CD14-positive monocyte (primary cell): ENCODE measurements at regions not wholly inside any gene's neighbourhood (a gene's known extent, or its start where the extent isn't known, plus 50 kb on each side); places are given as distances from the start of the nearest gene placed in this dataset.

Source experiments
- DNase-seq, 3 donors: peaks; one replicate each; pipeline ENCODE4 v3.0.0-alpha.2; 2011 to 2022
- H2AFZ ChIP-seq: 2 replicates; pipeline ENCODE4 v1.6.0; 2012; ENCODE audit warnings: mild to moderate bottlenecking, low read depth, low read length, inconsistent platforms; ENCODE audit not compliant: insufficient read depth, poor library complexity, severe bottlenecking
- H3K27ac ChIP-seq, 2 donors: 1 replicate in 1 of 2; 2 replicates in 1 of 2; pipeline ENCODE4 v1.5.1; 2012 to 2013; ENCODE audit warnings: low read length in 2 of 2, control low read depth in 1 of 2, inconsistent platforms in 1 of 2, low read depth in 1 of 2, mild to moderate bottlenecking in 1 of 2
- H3K27me3 ChIP-seq, 2 donors: one replicate each; pipeline versions ENCODE4 v1.6.0 to v1.6.1; 2011 to 2013; ENCODE audit warnings: low read length in 2 of 2; ENCODE audit not compliant: control insufficient read depth in 2 of 2, insufficient read depth in 2 of 2
- H3K36me3 ChIP-seq, 2 donors: replicated peaks in 1 of 2; 1 replicate in 1 of 2; 2 replicates in 1 of 2; pipeline versions ENCODE4 v1.5.1 to v1.6.1; 2012 to 2013; ENCODE audit warnings: low read length in 2 of 2, control low read depth in 1 of 2, inconsistent platforms in 1 of 2, mild to moderate bottlenecking in 1 of 2; ENCODE audit not compliant: insufficient read depth in 2 of 2, control insufficient read depth in 1 of 2
- H3K4me1 ChIP-seq, 2 donors: 1 replicate in 1 of 2; 2 replicates in 1 of 2; pipeline versions ENCODE4 v1.5.1 to v1.6.1; 2012 to 2013; ENCODE audit warnings: low read length in 2 of 2, control low read depth in 1 of 2, inconsistent platforms in 1 of 2, mild to moderate bottlenecking in 1 of 2, moderate library complexity in 1 of 2; ENCODE audit not compliant: insufficient read depth in 2 of 2, control insufficient read depth in 1 of 2
- H3K4me2 ChIP-seq: replicated peaks from 2 replicates; pipeline ENCODE3; 2012; ENCODE audit warnings: low read length, moderate library complexity, mild to moderate bottlenecking; ENCODE audit not compliant: poor library complexity, severe bottlenecking; ENCODE audit errors: extremely low read depth
- H3K4me3 ChIP-seq, 3 experiments: fragments of 200-600 bp in 1 of 3; sonication (generic) in 1 of 3; replicated peaks in 1 of 3; 1 replicate in 2 of 3; 2 replicates in 1 of 3; pipeline ENCODE4 v1.5.1; 2011 to 2013; ENCODE audit warnings: low read length in 3 of 3, mild to moderate bottlenecking in 3 of 3, control low read depth in 2 of 3, low read depth in 2 of 3, inconsistent platforms in 1 of 3, moderate library complexity in 1 of 3
- H3K79me2 ChIP-seq: 2 replicates; pipeline ENCODE4 v1.6.0; 2012; ENCODE audit warnings: mild to moderate bottlenecking, control low read depth, inconsistent platforms, low read length, moderate library complexity; ENCODE audit not compliant: insufficient read depth
- H3K9ac ChIP-seq: 2 replicates; pipeline ENCODE4 v1.6.0; 2017; ENCODE audit warnings: low read length, mild to moderate bottlenecking; ENCODE audit not compliant: insufficient read depth, poor library complexity, severe bottlenecking
- H3K9me3 ChIP-seq, 2 donors: replicated peaks in 1 of 2; 1 replicate in 1 of 2; 2 replicates in 1 of 2; pipeline versions ENCODE4 v1.5.1 to v1.6.1; 2012 to 2013; ENCODE audit warnings: low read length in 2 of 2, control low read depth in 1 of 2; ENCODE audit not compliant: control insufficient read depth in 1 of 2, insufficient read depth in 1 of 2
- H4K20me1 ChIP-seq: 2 replicates; pipeline ENCODE4 v1.6.0; 2012; ENCODE audit warnings: mild to moderate bottlenecking, low read length, control low read depth, moderate library complexity; ENCODE audit not compliant: insufficient read depth
- H3K27ac Mint-ChIP-seq, 7 donors: one replicate each; pipeline ENCODE4 v1.8.0; 2020; ENCODE audit warnings: mild to moderate bottlenecking in 7 of 7, mixed read lengths in 7 of 7, moderate library complexity in 6 of 7, inconsistent platforms in 2 of 7
- H3K27me3 Mint-ChIP-seq, 3 donors: one replicate each; pipeline ENCODE4 v1.8.0; 2021 to 2022; ENCODE audit warnings: low read depth in 3 of 3, mild to moderate bottlenecking in 3 of 3, mixed read lengths in 3 of 3, moderate library complexity in 3 of 3, inconsistent platforms in 1 of 3
- H3K36me3 Mint-ChIP-seq, 2 donors: one replicate each; pipeline ENCODE4 v1.8.0; 2020; ENCODE audit warnings: mixed read lengths in 2 of 2, inconsistent platforms in 1 of 2, mild to moderate bottlenecking in 1 of 2
- H3K4me1 Mint-ChIP-seq: one replicate; pipeline ENCODE4 v1.8.0; 2020; ENCODE audit warnings: mild to moderate bottlenecking, mixed read lengths
- H3K4me3 Mint-ChIP-seq, 2 donors: one replicate each; pipeline ENCODE4 v1.8.0; 2020; ENCODE audit warnings: mild to moderate bottlenecking in 2 of 2, mixed read lengths in 2 of 2, moderate library complexity in 1 of 2
- H3K9me3 Mint-ChIP-seq, 7 donors: one replicate each; pipeline ENCODE4 v1.8.0; 2020 to 2022; ENCODE audit warnings: mixed read lengths in 7 of 7, mild to moderate bottlenecking in 6 of 7, moderate library complexity in 6 of 7, inconsistent platforms in 2 of 7
- WGBS: methylation state at CpG from one replicate; pipeline ENCODE4 v1.1.5; 2013; ENCODE audit warnings: missing lambda C conversion rate; ENCODE audit not compliant: insufficient coverage; 5-methylcytosine and 5-hydroxymethylcytosine counted together
- intact Hi-C, 2 donors: fragments of 100-400 bp; cut with micrococcal nuclease; formaldehyde crosslinking; loops; one replicate each; pipeline versions ENCODE4 v1.15.0 to v1.15.1; 2023
- TF ChIP-seq, protein P1 (sequence below): fragments of 200-600 bp; IDR thresholded peaks from one replicate; pipeline ENCODE4 v1.8.0; 2022; ENCODE audit warnings: antibody characterized with exemption, mild to moderate bottlenecking

DNA sequence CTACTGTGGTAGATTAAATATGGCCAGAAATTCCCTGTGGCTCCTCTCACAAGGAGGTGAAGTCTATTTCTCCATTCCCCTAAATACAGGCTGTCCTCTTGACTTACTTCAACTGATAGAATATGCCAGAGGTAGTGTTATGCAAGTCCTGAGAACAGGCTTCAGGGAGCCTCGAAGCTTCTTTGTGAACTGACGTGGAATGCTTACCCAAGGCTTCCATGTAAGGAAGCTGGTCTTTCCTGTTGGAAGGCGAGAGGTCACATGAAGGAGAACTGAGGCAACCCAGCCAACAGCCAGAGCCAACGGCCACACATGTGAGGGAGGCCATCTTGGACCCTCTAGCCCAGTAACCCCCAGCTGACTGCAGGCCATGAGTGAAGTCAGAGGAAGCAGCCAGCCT is 267.9 kb downstream of the MRTFB start:
- 86% methylated on average over 4 of the region's 4 CpGs for WGBS
- no peaks in the 10 kb centered on the region for H3K4me1 ChIP-seq
- no peak overlapping the region for H3K27ac ChIP-seq
- Mint-ChIP-seq H3K27me3 (peaks cover 12 to 17% (median 12%) of the 10 kb centered on the region in 3 donors), H3K27ac (no peak overlapping the region), H3K4me1 (no peaks in the 10 kb centered on the region), H3K4me3 (no peak overlapping the region), H3K36me3 (no peaks in the 10 kb centered on the region), H3K9me3 (peaks cover 4 to 20% (median 10%) of the 10 kb centered on the region in 7 donors)
- intact Hi-C loops: no loop called here
- TF ChIP-seq, protein P1, sequence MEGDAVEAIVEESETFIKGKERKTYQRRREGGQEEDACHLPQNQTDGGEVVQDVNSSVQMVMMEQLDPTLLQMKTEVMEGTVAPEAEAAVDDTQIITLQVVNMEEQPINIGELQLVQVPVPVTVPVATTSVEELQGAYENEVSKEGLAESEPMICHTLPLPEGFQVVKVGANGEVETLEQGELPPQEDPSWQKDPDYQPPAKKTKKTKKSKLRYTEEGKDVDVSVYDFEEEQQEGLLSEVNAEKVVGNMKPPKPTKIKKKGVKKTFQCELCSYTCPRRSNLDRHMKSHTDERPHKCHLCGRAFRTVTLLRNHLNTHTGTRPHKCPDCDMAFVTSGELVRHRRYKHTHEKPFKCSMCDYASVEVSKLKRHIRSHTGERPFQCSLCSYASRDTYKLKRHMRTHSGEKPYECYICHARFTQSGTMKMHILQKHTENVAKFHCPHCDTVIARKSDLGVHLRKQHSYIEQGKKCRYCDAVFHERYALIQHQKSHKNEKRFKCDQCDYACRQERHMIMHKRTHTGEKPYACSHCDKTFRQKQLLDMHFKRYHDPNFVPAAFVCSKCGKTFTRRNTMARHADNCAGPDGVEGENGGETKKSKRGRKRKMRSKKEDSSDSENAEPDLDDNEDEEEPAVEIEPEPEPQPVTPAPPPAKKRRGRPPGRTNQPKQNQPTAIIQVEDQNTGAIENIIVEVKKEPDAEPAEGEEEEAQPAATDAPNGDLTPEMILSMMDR: no peak
- H3K4me2 ChIP-seq: no peak overlapping the region
- no peaks in the 10 kb centered on the region for H3K27me3 ChIP-seq
- no peak overlapping the region for H2AFZ ChIP-seq
- H3K9me3 ChIP-seq: peaks cover 0 to 17% of the 10 kb centered on the region in 2 donors
- H4K20me1 ChIP-seq: no peaks in the 10 kb centered on the region
- no peak for DNase-seq
- H3K36me3 ChIP-seq: no peaks in the 10 kb centered on the region
- H3K4me3 ChIP-seq: no peak overlapping the region
- no peak overlapping the region for H3K9ac ChIP-seq
- no peaks in the 10 kb centered on the region for H3K79me2 ChIP-seq

DNA sequence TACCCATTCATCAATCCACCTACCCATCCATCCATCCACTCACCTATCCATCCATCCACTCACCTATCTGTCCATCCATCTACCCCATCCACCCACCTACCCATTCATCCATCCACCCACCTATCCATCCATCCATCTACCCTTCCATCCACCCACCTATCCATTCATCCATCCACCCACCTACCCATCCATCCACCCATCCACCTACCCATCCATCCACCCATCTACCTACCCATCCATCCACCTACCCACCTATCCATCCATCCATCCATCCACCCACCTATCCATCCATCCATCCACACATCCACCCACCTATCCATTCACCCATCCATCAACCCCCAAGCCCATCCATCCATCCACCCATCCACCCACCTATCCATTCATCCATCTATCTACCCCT is 267.1 kb downstream of the MRTFB start:
- intact Hi-C loops: no loop called here
- Histone ChIP-seq H3K79me2 (no peaks in the 10 kb centered on the region), H3K9ac (no peak overlapping the region), H3K9me3 (peaks cover 0 to 17% of the 10 kb centered on the region in 2 donors), H2AFZ (no peak overlapping the region), H3K36me3 (no peaks in the 10 kb centered on the region), H3K27ac (no peak overlapping the region), H3K27me3 (no peaks in the 10 kb centered on the region), H4K20me1 (no peaks in the 10 kb centered on the region), H3K4me3 (no peak overlapping the region), H3K4me1 (no peaks in the 10 kb centered on the region), H3K4me2 (no peak overlapping the region)
- TF ChIP-seq, protein P1: no peak
- Mint-ChIP-seq H3K4me3 (no peak overlapping the region), H3K27ac (no peak overlapping the region), H3K36me3 (no peaks in the 10 kb centered on the region), H3K4me1 (no peaks in the 10 kb centered on the region), H3K27me3 (peaks cover 12 to 17% (median 13%) of the 10 kb centered on the region in 3 donors), H3K9me3 (peaks cover 4 to 19% (median 10%) of the 10 kb centered on the region in 7 donors)
- DNase-seq: no peak
